ENCODE measurements at regions not wholly inside any gene's neighbourhood (a gene's known extent, or its start where the extent isn't known, plus 50 kb on each side); places are given as distances from the start of the nearest gene placed in this dataset.

DNA sequence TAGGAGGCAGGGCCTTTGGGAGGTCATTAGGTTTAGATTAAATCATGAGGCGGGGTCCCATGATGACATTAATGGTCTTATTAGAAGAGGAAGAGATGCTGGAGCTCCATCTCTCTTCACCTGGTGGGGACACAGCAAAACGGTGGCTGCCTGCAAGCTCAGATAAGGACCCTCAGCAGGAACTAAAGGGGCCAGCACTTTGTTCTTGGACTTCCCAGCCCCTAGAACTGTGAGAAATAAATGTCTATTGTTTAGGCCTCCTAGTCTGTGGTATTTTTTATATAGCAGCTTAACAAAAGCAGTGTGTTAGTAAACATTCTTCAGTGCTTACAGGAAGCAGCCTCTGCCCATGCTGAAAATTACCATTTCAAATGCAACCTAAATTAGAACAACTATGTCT, 157.6 kb downstream of the FOXA2 start:
- Histone ChIP-seq H3K36me3 (replicated peaks in 1 of 2; ENCODE audit: control insufficient read depth in 1 of 2, insufficient read depth in 2 of 2, low read length in 2 of 2) (no peaks in the 10 kb centered on the region), H3K4me2 (ENCODE audit: low read depth, low read length) (no peak overlapping the region), H3K4me3 (replicated peaks in 1 of 3; ENCODE audit: insufficient read depth in 1 of 3, low read depth in 2 of 3, low read length in 3 of 3) (no peak overlapping the region), H3K9me3 (ENCODE audit: low read length) (peaks cover 8% of the 10 kb centered on the region), H3K79me2 (ENCODE audit: insufficient read depth, low read length) (no peaks in the 10 kb centered on the region), H3K27ac (ENCODE audit: extremely low read length, insufficient read depth, low read length) (no peak overlapping the region), H3K9ac (ENCODE audit: insufficient read depth, low read depth, low read length) (no peak overlapping the region), H3K4me1 (ENCODE audit: insufficient read depth, low read length) (peaks cover 91% of the 10 kb centered on the region), H2AFZ (ENCODE audit: low read length) (no peak overlapping the region), H4K20me1 (ENCODE audit: insufficient read depth, low read length) (no peaks in the 10 kb centered on the region), H3K27me3 (ENCODE audit: control insufficient read depth in 1 of 2, insufficient read depth in 2 of 2, low read length in 2 of 2) (no peaks in the 10 kb centered on the region; a peak in 1 of 5 replicates)
- intact Hi-C loops (cut with micrococcal nuclease; ENCODE audit: unreplicated experiment) (no loop called here), in situ Hi-C loops (cut with HindIII; ENCODE audit: extremely low pct_ligation_motif_present, low pct_unique_long_range_greater_than_20kb) (no loop called here)
- FAIRE-seq = no peak
- no peak for DNase-seq (ENCODE audit: low spot score)
- no peak for ATAC-seq
- TF ChIP-seq NCOR1 (IDR thresholded peaks at IDR 0.05; ENCODE audit: borderline replicate concordance, low read length) (peak; percentile 36; the same call in 1 of the 2 replicates), ZNF317 (CRISPR knock-in tag; IDR thresholded peaks at IDR 0.05) (no peak), ZNF564 (CRISPR knock-in tag; IDR thresholded peaks at IDR 0.05) (peak; percentile 100)
- TF ChIP-seq, protein P1, sequence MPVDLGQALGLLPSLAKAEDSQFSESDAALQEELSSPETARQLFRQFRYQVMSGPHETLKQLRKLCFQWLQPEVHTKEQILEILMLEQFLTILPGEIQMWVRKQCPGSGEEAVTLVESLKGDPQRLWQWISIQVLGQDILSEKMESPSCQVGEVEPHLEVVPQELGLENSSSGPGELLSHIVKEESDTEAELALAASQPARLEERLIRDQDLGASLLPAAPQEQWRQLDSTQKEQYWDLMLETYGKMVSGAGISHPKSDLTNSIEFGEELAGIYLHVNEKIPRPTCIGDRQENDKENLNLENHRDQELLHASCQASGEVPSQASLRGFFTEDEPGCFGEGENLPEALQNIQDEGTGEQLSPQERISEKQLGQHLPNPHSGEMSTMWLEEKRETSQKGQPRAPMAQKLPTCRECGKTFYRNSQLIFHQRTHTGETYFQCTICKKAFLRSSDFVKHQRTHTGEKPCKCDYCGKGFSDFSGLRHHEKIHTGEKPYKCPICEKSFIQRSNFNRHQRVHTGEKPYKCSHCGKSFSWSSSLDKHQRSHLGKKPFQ (CRISPR knock-in tag; IDR thresholded peaks at IDR 0.05; ENCODE audit: insufficient replicate concordance) = peak; percentile 22
- ChIA-PET CTCF (ENCODE audit: low intra/inter-chr PET ratio, low total read pairs) (no interaction called here), POLR2A (no interaction called here)
- no TSS peak for BruUV-seq (replicated peaks)
- WGBS (ENCODE audit: low lambda C conversion rate) = 90% methylated on average over 2 of the region's 2 CpGs

GRCh38 chr20:22425344-22426295, 158.8 kb downstream of the FOXA2 start:
- DNase-seq (ENCODE audit: low spot score) (peak; percentile 97), ATAC-seq (peak; percentile 77), FAIRE-seq (peak; percentile 90)
- Histone ChIP-seq H3K9me3 (ENCODE audit: low read length) (peaks cover 8% of the 10 kb centered on the region), H2AFZ (ENCODE audit: low read length) (no peak overlapping the region), H3K79me2 (ENCODE audit: insufficient read depth, low read length) (no peaks in the 10 kb centered on the region), H4K20me1 (ENCODE audit: insufficient read depth, low read length) (no peaks in the 10 kb centered on the region), H3K27ac (ENCODE audit: extremely low read length, insufficient read depth, low read length) (peak overlapping the region; percentile 73), H3K9ac (ENCODE audit: insufficient read depth, low read depth, low read length) (peak overlapping the region; percentile 41), H3K36me3 (replicated peaks in 1 of 2; ENCODE audit: control insufficient read depth in 1 of 2, insufficient read depth in 2 of 2, low read length in 2 of 2) (no peaks in the 10 kb centered on the region), H3K27me3 (ENCODE audit: control insufficient read depth in 1 of 2, insufficient read depth in 2 of 2, low read length in 2 of 2) (no peaks in the 10 kb centered on the region; a peak in 1 of 5 replicates), H3K4me3 (replicated peaks in 1 of 3; ENCODE audit: insufficient read depth in 1 of 3, low read depth in 2 of 3, low read length in 3 of 3) (peak overlapping the region in 2 of 3 experiments; percentile 3 to 36; a peak in 1 of 6 replicates), H3K4me1 (ENCODE audit: insufficient read depth, low read length) (peaks cover 80% of the 10 kb centered on the region), H3K4me2 (ENCODE audit: low read depth, low read length) (peak overlapping the region; percentile 47)
- POLR2A ChIA-PET = interaction anchor here (0.9 to 2.3 kb wide), 5 partner anchors 14 to 153 kb away, joined by 3 to 11 read pairs (median 8); no protein-coding TSS in a partner anchor
- in situ Hi-C loops (cut with HindIII; ENCODE audit: extremely low pct_ligation_motif_present, low pct_unique_long_range_greater_than_20kb) (no loop called here), intact Hi-C loops (cut with micrococcal nuclease; ENCODE audit: unreplicated experiment) (no loop called here)
- BruUV-seq (replicated peaks) = no TSS peak
- WGBS (ENCODE audit: low lambda C conversion rate) = 32% methylated on average over 5 of the region's 5 CpGs
- CTCF ChIA-PET (ENCODE audit: low intra/inter-chr PET ratio, low total read pairs) = interaction anchor here (1.3 kb wide), 1 partner anchor 15 kb away, joined by 3 read pairs; no protein-coding TSS in a partner anchor
- TF ChIP-seq, protein P2, sequence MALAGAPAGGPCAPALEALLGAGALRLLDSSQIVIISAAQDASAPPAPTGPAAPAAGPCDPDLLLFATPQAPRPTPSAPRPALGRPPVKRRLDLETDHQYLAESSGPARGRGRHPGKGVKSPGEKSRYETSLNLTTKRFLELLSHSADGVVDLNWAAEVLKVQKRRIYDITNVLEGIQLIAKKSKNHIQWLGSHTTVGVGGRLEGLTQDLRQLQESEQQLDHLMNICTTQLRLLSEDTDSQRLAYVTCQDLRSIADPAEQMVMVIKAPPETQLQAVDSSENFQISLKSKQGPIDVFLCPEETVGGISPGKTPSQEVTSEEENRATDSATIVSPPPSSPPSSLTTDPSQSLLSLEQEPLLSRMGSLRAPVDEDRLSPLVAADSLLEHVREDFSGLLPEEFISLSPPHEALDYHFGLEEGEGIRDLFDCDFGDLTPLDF (CRISPR knock-in tag; IDR thresholded peaks at IDR 0.05) = no peak
- TF ChIP-seq ZNF205 (CRISPR knock-in tag; IDR thresholded peaks at IDR 0.05) (no peak), EHMT2 (IDR thresholded peaks at IDR 0.05; ENCODE audit: borderline replicate concordance, low read depth, low read length) (no peak; the same call in 1 of the 2 replicates)
- TF ChIP-seq, protein P3, sequence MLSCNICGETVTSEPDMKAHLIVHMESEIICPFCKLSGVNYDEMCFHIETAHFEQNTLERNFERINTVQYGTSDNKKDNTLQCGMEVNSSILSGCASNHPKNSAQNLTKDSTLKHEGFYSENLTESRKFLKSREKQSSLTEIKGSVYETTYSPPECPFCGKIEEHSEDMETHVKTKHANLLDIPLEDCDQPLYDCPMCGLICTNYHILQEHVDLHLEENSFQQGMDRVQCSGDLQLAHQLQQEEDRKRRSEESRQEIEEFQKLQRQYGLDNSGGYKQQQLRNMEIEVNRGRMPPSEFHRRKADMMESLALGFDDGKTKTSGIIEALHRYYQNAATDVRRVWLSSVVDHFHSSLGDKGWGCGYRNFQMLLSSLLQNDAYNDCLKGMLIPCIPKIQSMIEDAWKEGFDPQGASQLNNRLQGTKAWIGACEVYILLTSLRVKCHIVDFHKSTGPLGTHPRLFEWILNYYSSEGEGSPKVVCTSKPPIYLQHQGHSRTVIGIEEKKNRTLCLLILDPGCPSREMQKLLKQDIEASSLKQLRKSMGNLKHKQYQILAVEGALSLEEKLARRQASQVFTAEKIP (CRISPR knock-in tag; IDR thresholded peaks at IDR 0.05; ENCODE audit: borderline replicate concordance) = no peak
- TF ChIP-seq, protein P4, sequence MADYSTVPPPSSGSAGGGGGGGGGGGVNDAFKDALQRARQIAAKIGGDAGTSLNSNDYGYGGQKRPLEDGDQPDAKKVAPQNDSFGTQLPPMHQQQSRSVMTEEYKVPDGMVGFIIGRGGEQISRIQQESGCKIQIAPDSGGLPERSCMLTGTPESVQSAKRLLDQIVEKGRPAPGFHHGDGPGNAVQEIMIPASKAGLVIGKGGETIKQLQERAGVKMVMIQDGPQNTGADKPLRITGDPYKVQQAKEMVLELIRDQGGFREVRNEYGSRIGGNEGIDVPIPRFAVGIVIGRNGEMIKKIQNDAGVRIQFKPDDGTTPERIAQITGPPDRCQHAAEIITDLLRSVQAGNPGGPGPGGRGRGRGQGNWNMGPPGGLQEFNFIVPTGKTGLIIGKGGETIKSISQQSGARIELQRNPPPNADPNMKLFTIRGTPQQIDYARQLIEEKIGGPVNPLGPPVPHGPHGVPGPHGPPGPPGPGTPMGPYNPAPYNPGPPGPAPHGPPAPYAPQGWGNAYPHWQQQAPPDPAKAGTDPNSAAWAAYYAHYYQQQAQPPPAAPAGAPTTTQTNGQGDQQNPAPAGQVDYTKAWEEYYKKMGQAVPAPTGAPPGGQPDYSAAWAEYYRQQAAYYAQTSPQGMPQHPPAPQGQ (CRISPR knock-in tag; IDR thresholded peaks at IDR 0.05; ENCODE audit: borderline replicate concordance) = no peak

Data from HepG2 (cell line).